Limb (tissue), 2 donors: ENCODE measurements at regions not wholly inside any gene's neighbourhood (a gene's known extent, or its start where the extent isn't known, plus 50 kb on each side); places are given as distances from the start of the nearest gene placed in this dataset.

Source experiments
- DNase-seq, 2 donors: peaks; one replicate each; pipeline ENCODE4 v3.0.0-alpha.2; 2016; ENCODE audit errors: extremely low spot score in 2 of 2

DNA sequence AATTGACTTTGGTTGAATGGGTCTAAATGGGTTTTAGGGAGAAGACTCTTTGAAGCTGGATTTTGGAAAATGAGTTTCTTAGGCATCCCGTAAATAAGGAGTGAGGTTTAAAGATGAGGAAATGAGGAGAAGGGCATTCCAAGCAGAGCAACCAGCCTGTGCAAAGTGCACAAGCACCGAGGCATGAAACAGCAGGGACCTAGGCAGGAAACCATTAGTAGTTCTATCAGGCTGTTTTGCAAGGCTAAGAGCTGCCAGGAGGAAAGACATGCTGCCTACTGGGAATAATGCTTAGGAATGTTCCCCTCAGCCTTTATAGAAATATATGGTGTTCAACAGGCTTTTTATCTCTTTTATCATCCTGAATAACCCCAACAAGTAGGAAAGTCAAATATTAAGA, 153.1 kb upstream of the FGGY start:
- no peak for DNase-seq

DNA sequence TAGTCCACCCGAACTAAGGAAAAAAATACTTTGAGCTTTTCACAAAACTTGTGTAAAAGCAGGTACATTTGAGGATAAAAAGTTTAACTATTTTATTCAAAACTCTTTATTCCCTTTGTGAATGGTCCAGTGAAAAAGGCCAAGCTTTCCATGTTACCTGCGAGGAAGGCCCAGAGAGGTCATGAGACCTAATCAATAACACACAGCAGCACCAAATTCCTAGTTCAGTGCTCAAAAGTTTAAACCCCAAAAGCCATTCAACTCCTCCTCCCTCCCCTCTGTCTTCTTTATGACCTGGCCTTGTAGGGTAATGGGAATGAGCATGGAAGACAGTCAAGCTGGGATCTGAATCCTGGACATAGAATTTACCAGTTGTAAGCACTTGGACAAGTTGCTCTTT, 151.9 kb upstream of the FGGY start:
- no peak for DNase-seq

DNA sequence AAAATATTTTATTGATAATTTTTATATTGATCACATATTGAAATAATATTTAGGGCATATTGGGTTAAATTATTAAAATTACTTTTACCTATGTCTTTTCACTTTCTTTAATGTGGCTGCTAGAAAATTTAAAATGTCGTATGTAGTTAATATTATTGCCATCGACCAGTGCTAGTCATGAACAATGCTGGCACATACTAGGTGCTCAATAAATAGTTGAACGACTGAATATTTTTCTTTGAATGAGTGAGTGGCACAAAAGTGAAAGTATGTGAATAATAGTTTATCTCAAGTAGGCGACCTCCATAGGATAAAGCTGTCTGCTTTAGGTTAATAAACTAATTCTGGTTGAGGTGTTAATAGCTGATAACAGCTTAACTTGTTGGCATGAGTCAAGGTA, 150.8 kb upstream of the FGGY start:
- DNase-seq: no peak

DNA sequence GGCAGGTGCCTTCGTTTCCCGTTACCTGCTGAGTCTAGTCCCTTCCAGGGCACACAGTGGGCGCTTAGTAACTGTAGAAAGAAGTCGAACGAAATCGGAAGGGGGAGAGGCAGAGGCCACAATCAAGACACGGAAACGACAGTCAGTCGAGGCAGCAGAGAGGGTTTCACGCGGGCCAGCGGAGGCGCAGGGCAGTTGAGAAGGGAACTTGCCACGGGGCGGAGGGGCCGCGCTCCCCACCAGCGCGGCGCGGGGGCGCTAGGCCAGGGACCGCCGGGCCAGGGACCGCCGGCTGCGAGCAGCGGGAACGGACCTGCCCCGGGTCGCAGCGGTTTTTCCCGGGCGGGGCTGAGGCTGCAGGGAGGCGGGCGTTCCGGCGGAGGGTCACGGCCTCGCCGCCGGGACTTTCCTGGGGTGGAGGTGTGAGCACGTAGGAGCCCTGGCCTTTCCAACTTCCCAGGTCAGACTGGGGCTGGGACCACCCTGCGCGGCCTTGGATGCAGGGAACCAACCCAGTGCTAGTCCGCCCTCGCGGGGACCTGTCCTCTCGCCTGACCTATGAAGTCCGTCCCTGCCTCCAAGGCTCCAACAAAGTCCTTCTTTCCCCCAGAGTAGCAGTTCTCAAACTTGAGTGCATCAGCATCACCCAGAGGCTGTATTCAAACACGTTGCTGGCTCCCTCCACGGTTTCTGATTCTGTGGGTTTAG, 150.1 kb upstream of the FGGY start:
- peak in 1 of 2 donors; percentile 63 for DNase-seq

DNA sequence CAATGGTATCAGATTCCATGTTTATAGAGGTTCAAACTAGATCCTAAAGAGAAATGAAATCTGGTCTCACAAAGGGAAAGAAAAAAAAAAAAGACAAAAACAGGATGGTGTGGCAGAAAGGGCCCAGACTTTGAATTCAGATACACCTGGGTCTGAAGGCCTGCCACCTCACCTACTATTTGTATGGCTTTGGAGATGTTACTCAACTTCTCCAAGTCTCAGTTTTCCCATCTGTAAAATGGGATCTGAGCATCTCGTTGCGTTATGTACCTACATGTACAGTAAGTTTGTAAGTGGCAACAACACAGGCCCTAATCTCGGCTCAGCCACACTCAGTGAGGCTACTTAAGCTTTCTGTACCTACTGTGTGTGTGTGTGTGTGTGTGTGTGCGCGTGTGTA, 147.5 kb upstream of the FGGY start:
- DNase-seq: no peak

DNA sequence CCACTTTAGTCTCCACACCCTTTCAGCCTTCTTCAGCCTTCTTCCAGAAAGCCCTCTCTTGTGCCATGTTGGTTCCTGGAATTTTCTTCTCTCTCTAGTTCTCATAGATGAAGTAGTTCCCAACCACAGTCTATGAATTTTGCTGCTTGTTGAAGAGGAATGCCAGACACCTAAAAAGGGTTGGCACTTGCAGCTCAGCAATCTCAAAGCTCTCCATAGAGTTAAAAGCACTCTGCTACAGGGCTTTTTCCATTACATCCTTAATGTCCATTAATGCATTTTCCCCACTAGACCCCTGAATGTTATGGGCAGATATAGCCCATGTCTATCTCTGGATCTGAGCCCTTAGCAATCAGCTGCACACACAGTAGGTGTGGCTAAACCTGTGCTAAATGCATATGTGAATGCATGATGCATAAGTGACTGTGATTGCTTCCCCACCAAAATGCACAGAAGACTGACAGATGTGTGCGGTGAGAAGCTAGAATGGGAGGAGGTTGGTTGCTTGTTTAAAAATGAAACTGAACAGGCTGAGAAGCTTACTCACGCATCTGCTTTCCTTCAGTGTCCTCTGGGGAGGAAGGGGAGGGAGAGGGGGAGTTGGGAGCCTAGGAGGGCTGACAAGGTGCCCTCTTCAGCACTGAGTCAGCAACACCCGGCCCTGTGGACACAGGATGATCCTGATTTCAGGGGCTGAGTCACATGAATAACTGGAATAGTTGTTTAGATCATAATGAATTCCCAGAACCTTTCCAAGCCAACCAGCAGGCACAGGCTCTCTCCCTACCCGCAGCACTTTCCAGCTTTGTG, 146.1 kb upstream of the FGGY start:
- DNase-seq: peak; percentile 32 to 42

DNA sequence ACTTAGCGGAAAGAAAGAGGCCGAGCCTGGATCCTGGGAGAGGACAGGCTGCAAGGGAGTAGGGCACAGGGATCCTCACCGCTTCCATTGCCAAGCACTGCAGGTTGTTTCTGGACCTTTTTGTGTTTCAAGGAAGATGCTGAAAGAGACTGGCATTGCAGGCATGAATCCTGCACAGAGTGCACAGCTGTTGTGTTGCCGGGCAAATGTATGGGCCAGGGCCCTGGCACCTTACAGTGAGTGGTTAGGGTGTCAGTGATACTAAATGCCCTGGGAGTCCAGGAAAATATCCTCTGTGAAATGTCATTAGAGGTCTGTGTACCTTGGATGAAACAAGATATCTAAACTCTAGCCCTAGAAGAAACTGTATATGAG, 145.5 kb upstream of the FGGY start:
- no peak for DNase-seq

DNA sequence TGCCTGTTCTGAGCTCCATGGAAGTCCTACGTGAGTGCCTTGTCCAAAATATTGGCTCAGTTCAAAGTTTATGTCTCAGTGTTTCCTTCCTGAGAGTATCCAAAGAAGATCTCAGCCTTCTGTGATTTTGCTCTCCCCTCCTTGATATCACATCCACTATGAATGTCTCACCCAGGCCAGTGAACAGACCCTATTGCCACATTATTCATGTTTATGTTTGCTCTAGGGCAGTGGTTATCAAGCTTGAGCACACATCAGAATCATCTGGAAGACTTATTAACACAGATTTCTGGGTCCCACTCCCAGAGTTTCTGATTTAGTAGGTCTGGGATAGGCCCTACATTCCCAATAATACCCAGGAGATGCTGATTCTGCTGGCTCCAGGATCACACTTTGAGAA, 145.0 kb upstream of the FGGY start:
- no peak for DNase-seq

DNA sequence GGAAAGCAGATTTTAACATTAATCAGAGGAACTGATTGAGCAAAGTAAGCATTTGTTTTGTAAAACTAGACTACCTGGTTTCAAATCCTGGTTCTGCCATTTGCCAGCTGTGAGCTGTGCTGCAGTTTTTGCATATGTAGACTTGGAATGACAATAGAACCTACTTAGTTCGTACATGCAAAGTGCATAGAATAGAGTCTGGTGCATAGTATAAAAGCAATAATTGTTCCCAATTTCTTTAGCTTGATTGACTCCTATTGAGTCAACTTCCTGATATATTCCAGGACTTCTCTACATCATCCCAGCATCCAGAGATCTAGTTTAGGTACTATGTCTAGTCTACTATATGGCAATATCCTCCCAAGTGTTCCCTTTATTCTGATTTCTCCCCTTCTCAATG, 144.4 kb upstream of the FGGY start:
- DNase-seq: no peak

DNA sequence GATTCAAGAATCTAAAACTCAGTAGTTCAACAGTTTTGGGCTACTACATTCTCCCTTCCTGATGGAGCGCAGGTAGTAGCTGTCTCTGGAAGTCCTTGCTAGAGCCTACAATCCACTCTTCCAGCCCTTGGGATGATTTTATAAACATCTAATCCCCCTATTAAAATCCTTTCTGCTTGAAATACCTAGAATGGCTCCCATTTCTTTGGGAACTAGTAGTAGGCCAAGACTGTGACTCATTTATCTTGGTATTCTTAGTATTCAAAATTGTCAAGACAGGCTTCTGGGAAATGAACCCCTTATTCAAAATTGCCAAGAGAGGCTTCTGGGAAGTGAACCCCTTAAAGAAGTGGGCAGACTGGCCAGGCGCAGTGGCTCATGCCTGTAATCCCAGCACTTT, 142.5 kb upstream of the FGGY start:
- DNase-seq: no peak

DNA sequence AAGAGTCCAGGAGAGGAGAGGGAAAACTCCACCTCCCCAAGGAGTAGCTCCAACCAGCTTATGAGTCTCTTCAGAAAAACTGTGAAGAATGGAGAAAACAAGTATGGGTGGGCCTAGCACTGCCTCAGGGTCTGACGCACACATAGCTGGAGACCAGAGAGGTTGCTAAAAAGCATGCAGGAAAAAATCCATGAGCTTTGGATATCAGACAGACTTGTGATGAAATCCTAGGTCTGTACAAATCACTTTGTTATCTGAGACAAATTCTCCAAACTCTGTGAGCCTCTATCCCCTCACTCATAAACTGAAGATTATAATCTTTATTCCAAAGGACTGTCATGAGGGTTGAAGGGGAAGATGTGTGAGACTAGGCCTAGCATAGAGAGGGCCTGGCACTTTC, 141.5 kb upstream of the FGGY start:
- DNase-seq: no peak

DNA sequence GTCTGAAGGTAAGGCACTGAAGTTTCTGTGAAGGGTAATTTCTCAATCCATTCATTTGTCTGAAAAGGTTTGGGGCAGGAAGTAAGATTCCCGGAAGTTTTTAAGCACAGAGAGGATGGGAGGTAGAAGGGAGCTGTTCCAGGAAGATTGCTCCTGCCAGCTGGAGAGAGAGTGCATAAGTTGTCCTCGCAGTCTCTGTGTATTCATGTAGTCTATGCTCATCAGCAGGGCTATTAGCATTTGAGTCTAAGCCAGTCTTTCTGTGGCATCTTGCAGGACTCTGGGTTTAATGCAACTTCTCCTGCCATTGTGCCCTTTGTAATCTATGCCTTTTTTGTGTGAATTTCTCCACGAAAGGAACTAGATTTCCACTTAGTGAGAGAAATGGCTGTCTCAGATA, 140.8 kb upstream of the FGGY start:
- DNase-seq: no peak

DNA sequence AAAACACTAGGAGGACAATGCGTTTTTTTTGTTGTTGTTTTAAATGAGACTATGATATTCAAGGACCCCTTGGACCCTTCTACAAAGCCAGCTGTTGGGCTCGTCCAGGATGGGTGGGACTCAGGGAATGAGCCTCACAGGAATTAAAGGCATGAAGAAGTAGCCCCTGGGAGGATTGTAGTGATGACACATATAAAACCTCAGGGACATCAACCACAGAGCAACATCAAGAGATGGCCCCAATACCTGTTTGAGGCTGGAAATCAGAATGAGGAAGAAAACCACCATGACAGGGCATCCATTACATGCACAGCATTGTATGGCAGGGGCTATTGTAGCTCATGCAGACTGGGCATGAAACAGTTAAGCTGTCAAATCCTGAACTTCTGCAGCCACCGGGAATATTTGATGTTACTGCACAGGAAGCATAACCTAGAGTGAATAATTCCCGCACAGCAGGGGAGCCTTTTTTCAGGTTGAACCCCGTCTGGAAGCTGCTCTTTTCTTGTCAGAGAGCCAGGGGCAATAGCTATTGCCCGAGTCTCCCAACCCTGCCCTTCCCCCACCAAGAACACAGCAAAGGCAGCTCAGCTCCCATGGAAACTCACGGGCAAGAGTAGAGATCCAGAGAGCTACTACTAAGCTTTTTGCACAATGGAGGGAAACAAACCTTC, 140.2 kb upstream of the FGGY start:
- DNase-seq: peak in 1 of 2 donors; percentile 61

DNA sequence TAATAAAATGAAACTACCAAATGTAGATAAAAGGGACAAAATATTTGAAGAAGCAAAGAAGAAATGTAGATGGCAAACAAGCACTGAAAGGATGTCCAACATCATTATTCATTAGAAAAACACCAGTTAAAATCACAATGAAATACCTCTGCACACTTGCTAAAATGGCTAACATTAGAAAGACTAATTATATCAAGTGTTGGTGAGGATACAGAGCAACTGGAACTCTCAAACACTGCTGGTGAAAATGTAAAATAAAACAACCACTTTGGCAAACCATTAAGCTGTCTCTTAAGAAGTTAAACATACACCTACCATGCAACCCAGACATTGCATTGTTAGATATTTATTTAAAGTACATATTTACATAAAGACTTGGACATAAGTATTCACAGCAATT, 138.6 kb upstream of the FGGY start:
- DNase-seq: no peak

DNA sequence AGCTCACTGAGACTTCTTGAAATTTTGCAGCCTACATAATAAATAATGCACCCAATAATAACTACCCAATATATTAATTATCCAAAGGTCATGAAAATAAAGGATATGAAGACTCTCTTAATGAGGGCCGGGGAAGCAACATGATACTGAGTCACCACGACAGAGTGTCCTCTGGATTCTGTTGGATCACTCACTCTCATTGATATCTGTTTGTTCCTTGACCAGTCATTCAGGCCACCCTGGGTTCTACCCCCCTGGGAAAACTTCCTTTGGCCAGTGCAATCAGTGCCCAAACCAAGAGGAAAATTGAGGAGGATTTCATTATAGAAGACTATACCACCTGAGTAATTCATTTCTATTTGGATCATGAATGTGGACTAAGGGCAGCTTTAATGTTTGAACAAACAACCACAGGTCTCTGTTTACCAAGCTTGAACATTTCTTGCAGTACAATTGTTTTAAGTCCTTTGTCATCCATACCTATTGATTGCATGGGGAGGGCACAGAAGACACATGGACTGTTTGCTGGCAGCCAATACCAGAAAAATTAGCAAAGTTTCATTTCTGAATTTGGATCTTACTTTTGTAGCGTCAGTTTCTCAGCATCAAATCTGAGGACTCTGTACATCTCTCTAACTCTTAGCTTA, 137.2 kb upstream of the FGGY start:
- no peak for DNase-seq

DNA sequence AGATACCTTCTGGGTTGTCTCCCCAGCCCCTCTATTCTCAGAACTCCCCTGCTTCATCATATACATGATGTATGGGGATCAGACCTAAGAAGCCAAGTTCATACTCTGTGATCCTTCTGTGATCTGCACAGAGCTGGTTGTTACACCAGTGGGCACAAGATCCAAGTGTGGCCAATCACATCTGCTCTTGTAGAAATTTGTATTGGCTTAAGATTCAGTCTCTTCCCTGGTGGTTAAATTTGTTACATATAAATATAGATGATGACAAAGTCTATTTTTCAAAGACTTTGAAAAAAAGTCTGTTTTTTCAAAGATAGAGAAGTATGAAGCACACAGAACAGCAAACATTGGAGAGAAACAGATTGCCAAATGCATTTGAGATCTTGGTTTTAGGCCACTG, 135.8 kb upstream of the FGGY start:
- DNase-seq: no peak

DNA sequence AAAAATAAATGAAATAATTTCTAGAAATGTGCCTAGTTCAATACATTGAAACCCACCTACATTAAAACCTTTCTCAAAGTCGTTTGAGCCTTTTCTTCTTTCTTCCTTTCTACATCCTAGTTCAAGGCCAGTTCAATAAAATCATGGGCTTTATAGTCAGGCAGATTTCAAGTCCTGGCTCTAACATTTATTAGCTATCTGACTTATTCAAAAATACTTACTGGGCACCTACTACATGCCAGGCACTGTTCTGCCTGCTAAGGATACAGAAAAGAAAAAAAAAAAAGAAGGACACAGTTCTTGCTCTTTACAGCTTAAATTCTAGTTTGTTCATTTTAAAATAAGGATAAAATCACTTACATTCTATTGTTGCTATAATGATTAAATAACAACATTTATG, 134.2 kb upstream of the FGGY start:
- DNase-seq: no peak

DNA sequence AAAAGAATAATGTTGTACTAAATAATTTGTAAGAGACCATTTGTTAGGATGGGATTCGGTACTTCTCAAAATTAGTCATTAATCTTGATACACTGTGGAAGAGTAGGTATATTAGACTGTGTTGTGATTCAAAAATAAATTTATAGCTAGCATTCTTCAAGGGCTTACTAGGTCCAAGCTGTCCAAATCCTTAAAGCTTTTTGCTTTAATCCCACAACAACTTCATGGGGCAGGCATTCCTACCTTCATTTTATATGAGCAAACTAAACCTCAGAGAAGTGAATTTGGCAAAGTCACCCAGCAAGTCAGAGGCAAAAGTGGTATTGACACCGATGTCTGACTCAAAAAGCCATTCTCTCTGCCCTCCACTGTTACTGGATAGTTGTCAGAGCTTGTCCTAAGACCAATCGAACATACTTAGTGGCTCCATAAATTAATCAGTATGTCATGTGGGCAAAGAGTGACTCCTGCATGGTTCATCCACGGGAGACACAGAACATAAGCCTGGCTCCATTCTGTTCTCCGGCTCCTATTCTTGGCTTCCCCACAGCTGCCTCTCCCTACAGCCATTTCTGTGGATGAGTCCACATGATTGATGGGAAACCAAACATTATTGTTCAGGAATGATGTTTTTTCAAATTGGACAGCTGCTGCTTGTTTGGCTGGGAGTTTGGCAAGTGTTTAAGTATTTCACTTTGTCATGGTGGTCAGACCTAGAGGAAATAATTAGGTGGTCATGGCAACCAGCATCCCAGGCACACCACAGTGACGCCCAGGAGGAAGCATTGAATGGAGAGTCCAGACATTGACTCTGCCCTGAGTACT, 133.4 kb upstream of the FGGY start:
- no peak for DNase-seq

DNA sequence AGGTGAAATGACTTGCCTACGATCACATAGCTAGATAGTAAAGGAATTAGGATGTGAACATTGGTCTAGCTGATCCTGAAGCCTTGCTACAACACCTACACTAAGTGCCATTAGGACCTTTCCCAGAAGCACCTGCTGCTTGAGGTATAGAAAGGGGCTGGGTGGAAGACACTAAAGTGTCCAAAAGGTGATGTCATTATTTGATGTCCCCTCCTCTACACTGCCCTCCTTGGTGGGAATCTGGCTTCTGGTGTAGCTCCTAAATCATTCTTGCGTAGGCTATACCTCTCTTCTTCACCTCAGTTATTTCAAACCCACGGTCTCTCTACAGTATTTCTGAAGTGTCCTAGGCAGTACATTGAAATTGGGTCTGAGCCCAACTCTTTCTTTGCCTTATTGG, 132.5 kb upstream of the FGGY start:
- DNase-seq: no peak

DNA sequence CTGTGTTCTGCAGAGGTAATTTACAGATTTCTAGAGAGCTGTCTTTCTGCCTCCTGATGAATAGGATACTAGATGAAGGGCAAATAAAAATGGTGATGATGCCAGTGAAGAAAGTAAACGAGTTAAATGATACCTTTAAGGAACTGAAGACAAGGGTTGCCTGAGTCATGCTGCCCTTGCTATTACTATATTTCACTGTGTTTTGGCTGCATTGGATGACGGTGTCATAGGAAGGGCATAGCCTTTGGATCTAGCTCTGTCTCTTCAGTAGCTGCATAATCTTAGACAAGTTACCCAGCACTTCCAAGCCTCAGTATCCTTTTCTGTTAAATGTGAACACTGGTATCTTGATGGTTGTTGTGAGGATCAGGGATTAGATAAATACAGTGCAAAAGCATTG, 131.5 kb upstream of the FGGY start:
- DNase-seq: no peak

DNA sequence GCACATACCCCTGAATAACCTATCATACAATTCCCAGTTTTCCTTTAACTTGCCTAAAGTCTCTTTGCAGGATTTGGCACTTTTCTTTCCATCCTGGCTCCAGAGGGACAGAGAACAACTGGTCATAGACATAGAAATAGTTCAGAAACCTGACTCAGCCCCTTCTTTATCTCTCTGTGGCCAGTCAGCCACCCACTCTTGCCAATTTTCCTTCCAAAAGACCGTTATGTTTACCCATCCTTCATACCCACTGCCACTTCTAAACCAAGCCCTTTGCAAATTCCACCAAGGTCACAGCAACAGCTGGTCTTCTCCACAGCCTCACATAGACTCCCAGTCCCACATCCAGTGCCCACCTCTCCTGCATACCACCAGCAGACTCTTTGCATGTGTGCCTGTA, 127.2 kb upstream of the FGGY start:
- no peak for DNase-seq
